KMS-11 (cell line): ENCODE measurements at regions not wholly inside any gene's neighbourhood (a gene's known extent, or its start where the extent isn't known, plus 50 kb on each side); places are given as distances from the start of the nearest gene placed in this dataset.

Experiments used
- H2AFZ ChIP-seq: fragments of 200-600 bp; sonication (generic); 2 replicates; pipeline ENCODE4 v1.6.1; 2016; ENCODE audit warnings: antibody characterized with exemption, mixed run types, low read depth
- H3K27ac ChIP-seq: fragments of 200-600 bp; sonication (generic); 2 replicates; pipeline ENCODE4 v1.6.1; 2016; ENCODE audit warnings: mild to moderate bottlenecking, mixed run types
- H3K27me3 ChIP-seq: fragments of 200-600 bp; sonication (generic); 2 replicates; pipeline ENCODE4 v1.6.1; 2017; ENCODE audit warnings: mild to moderate bottlenecking, low read depth, mixed run types, moderate library complexity; ENCODE audit not compliant: insufficient read depth
- H3K36me3 ChIP-seq: fragments of 200-600 bp; sonication (generic); 2 replicates; pipeline ENCODE4 v1.6.1; 2017; ENCODE audit warnings: mild to moderate bottlenecking, mixed run types; ENCODE audit not compliant: insufficient read depth
- H3K4me1 ChIP-seq: fragments of 200-600 bp; sonication (generic); 2 replicates; pipeline ENCODE4 v1.6.1; 2016; ENCODE audit warnings: mild to moderate bottlenecking, low read depth, mixed run types; ENCODE audit not compliant: poor library complexity, severe bottlenecking
- H3K4me2 ChIP-seq: fragments of 200-600 bp; sonication (generic); 2 replicates; pipeline ENCODE4 v1.7.0; 2016; ENCODE audit warnings: mild to moderate bottlenecking, mixed run types
- H3K4me3 ChIP-seq: fragments of 200-600 bp; sonication (generic); IDR thresholded peaks from 2 replicates; pipeline ENCODE4 v1.6.1; 2017; ENCODE audit warnings: low read depth, low read length, mixed read lengths; ENCODE audit not compliant: insufficient read depth
- H3K79me2 ChIP-seq: fragments of 200-600 bp; sonication (generic); 2 replicates; pipeline ENCODE4 v1.6.1; 2016; ENCODE audit warnings: low read depth, mixed run types; ENCODE audit not compliant: insufficient read depth
- H3K9ac ChIP-seq: fragments of 200-600 bp; sonication (generic); 2 replicates; pipeline ENCODE4 v1.6.1; 2016; ENCODE audit warnings: mild to moderate bottlenecking, mixed run types
- H4K20me1 ChIP-seq: fragments of 200-600 bp; sonication (generic); 2 replicates; pipeline ENCODE4 v1.6.1; 2016; ENCODE audit warnings: mild to moderate bottlenecking, mixed run types; ENCODE audit not compliant: insufficient read depth
- CTCF ChIP-seq: fragments of 200-600 bp; sonication (generic); conservative IDR thresholded peaks from 2 replicates; pipeline ENCODE4 v1.6.1; 2017; ENCODE audit warnings: low read depth, mild to moderate bottlenecking, antibody characterized with exemption, low read length, moderate library complexity, mixed read lengths

GRCh38 chr3:166111562-166111961, 274.3 kb upstream of the BCHE start:
- Histone ChIP-seq H3K4me3 (no peak overlapping the region), H2AFZ (no peak overlapping the region), H3K9ac (no peak overlapping the region), H3K36me3 (no peaks in the 10 kb centered on the region), H3K79me2 (no peaks in the 10 kb centered on the region), H3K4me1 (no peaks in the 10 kb centered on the region), H3K4me2 (no peak overlapping the region), H3K27ac (no peak overlapping the region), H4K20me1 (no peaks in the 10 kb centered on the region), H3K27me3 (no peaks in the 10 kb centered on the region)
- TF ChIP-seq CTCF, result no peak

- no peak for TF ChIP-seq CTCF
- H3K4me1 ChIP-seq, result no peaks in the 10 kb centered on the region
- H3K9ac ChIP-seq, result no peak overlapping the region
- H3K4me3 ChIP-seq, result no peak overlapping the region
- no peak overlapping the region; the same call in 1 of the 2 replicates for H3K4me2 ChIP-seq
- no peaks in the 10 kb centered on the region for H3K79me2 ChIP-seq
- H3K27ac ChIP-seq, result no peak overlapping the region
- peak overlapping the region; percentile 26; the same call in 1 of the 2 replicates for H2AFZ ChIP-seq
- no peaks in the 10 kb centered on the region for H3K36me3 ChIP-seq
- no peaks in the 10 kb centered on the region for H4K20me1 ChIP-seq
- no peaks in the 10 kb centered on the region for H3K27me3 ChIP-seq
Measured at GRCh38 chr3:166110102-166110501, 272.9 kb upstream of the BCHE start.

- Histone ChIP-seq H3K4me1 (no peaks in the 10 kb centered on the region), H4K20me1 (no peaks in the 10 kb centered on the region), H3K4me3 (no peak overlapping the region), H3K9ac (no peak overlapping the region), H3K27ac (no peak overlapping the region), H2AFZ (no peak overlapping the region), H3K36me3 (no peaks in the 10 kb centered on the region), H3K4me2 (no peak overlapping the region), H3K79me2 (no peaks in the 10 kb centered on the region), H3K27me3 (no peaks in the 10 kb centered on the region)
- TF ChIP-seq CTCF, result no peak
Measured at GRCh38 chr3:166104938-166105337, 267.7 kb upstream of the BCHE start.

GRCh38 chr3:166100730-166101129, 263.5 kb upstream of the BCHE start:
- H3K4me1 ChIP-seq, result no peaks in the 10 kb centered on the region
- no peak overlapping the region for H3K27ac ChIP-seq
- H3K9ac ChIP-seq, result no peak overlapping the region
- no peak overlapping the region for H2AFZ ChIP-seq
- H3K79me2 ChIP-seq, result no peaks in the 10 kb centered on the region
- no peaks in the 10 kb centered on the region for H4K20me1 ChIP-seq
- H3K4me3 ChIP-seq, result no peak overlapping the region
- H3K27me3 ChIP-seq, result no peaks in the 10 kb centered on the region
- no peak for TF ChIP-seq CTCF
- no peak overlapping the region for H3K4me2 ChIP-seq
- H3K36me3 ChIP-seq, result no peaks in the 10 kb centered on the region

- no peak for TF ChIP-seq CTCF
- Histone ChIP-seq H3K9ac (no peak overlapping the region), H3K4me2 (no peak overlapping the region), H3K79me2 (no peaks in the 10 kb centered on the region), H2AFZ (no peak overlapping the region), H4K20me1 (no peaks in the 10 kb centered on the region), H3K4me1 (no peaks in the 10 kb centered on the region), H3K4me3 (no peak overlapping the region), H3K27me3 (no peaks in the 10 kb centered on the region), H3K27ac (no peak overlapping the region), H3K36me3 (no peaks in the 10 kb centered on the region)
Measured at GRCh38 chr3:166089575-166089974, 252.4 kb upstream of the BCHE start.
